ENCODE measurements at regions not wholly inside any gene's neighbourhood (a gene's known extent, or its start where the extent isn't known, plus 50 kb on each side); places are given as distances from the start of the nearest gene placed in this dataset.
"Not testable (repeated sequence)": the region's sequence is repeated elsewhere in the genome, so short reads cannot be mapped to it uniquely, and the experiment has no call there.

DNA sequence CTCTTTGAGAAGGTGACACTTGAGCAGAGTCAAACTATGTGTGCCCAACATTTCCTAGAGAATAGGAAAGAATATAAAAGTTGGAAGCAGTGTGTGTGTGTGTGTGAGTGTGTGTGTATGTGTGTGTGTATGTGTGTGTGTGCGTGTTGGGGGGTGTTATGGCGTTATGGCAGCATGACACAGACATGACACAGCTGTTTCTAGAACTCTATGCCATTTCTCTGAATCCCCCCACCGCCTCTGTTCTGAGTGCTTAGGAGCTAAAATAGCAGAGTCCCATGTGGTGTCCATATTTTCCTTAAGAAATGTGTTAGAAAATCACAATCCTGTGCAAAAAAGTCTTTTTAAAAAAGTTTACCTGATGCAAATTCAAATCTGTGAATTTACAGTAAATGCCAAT lies 556.1 kb downstream of the RWDD3 start:
- WGBS, 2 donors = 67 to 74% methylated on average over 3 of the region's 3 CpGs
- Histone ChIP-seq H3K4me1 (no peaks in the 10 kb centered on the region), H3K27me3 (no peaks in the 10 kb centered on the region), H3K36me3 (no peaks in the 10 kb centered on the region), H3K27ac (no peak overlapping the region), H3K9me3 (no peaks in the 10 kb centered on the region), H3K4me3 (no peak overlapping the region)
- TF ChIP-seq POLR2A (IDR thresholded peaks at IDR 0.05) (no peak), EP300 (IDR thresholded peaks at IDR 0.05) (no peak), POLR2AphosphoS5 (IDR thresholded peaks at IDR 0.05) (no peak)
- TF ChIP-seq, protein P1, sequence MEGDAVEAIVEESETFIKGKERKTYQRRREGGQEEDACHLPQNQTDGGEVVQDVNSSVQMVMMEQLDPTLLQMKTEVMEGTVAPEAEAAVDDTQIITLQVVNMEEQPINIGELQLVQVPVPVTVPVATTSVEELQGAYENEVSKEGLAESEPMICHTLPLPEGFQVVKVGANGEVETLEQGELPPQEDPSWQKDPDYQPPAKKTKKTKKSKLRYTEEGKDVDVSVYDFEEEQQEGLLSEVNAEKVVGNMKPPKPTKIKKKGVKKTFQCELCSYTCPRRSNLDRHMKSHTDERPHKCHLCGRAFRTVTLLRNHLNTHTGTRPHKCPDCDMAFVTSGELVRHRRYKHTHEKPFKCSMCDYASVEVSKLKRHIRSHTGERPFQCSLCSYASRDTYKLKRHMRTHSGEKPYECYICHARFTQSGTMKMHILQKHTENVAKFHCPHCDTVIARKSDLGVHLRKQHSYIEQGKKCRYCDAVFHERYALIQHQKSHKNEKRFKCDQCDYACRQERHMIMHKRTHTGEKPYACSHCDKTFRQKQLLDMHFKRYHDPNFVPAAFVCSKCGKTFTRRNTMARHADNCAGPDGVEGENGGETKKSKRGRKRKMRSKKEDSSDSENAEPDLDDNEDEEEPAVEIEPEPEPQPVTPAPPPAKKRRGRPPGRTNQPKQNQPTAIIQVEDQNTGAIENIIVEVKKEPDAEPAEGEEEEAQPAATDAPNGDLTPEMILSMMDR (IDR thresholded peaks at IDR 0.05) = no peak
- DNase-seq = no peak
- intact Hi-C loops (cut with DNase I) = no loop called here

DNA sequence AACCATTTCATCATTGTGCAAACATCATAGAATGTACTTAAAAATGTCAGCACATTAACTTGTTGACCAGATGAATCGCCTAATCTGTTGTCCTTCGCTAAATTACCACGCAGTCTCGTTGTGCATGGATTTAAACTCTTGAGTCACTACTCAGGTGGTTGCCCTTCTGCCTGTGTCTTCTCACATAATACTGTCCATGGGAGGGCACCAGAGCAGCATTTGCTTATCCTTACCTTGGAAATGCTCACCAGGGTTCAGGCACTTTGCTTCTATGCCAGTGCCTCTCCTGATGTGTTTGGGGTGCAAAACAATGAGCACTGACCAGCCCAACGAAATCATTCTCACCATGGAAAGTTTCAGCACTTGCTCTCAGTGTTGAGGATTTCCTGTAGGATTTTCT lies 559.9 kb downstream of the RWDD3 start:
- intact Hi-C loops (cut with DNase I) = no loop called here
- Histone ChIP-seq H3K27me3 (no peaks in the 10 kb centered on the region), H3K27ac (no peak overlapping the region), H3K36me3 (no peaks in the 10 kb centered on the region), H3K4me1 (no peaks in the 10 kb centered on the region), H3K9me3 (no peaks in the 10 kb centered on the region), H3K4me3 (no peak overlapping the region)
- TF ChIP-seq, protein P1 (IDR thresholded peaks at IDR 0.05) = no peak
- TF ChIP-seq POLR2AphosphoS5 (IDR thresholded peaks at IDR 0.05) (no peak), POLR2A (IDR thresholded peaks at IDR 0.05) (no peak), EP300 (IDR thresholded peaks at IDR 0.05) (no peak)
- WGBS, 2 donors = 63 to 71% methylated on average over 5 of the region's 5 CpGs
- DNase-seq = no peak

DNA sequence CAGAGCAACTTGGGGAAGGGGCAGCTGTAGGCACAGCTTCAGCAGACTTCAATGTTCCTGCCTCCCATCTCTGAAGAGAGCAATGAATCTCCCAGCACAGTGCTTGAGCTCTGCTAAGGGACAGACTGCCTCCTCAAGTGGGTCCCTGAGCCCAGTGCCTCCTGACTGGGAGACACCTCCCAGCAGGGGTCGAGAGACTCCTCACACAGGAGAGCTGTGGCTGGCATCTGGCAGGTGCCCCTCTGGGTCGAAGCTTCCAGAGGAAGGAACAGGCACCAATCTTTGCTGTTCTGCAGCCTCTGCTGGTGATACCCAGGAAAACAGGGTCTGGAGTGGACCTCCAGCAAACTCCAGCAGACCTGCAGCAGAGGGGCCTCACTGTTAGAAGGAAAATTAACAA lies 563.8 kb downstream of the RWDD3 start:
- intact Hi-C loops (cut with DNase I); H3K4me3 ChIP-seq; H3K9me3 ChIP-seq; H3K36me3 ChIP-seq; DNase-seq; H3K27me3 ChIP-seq; H3K4me1 ChIP-seq; H3K27ac ChIP-seq: not testable (repeated sequence)
- 74 to 80% methylated on average over 2 of the region's 2 CpGs for WGBS, 2 donors

DNA sequence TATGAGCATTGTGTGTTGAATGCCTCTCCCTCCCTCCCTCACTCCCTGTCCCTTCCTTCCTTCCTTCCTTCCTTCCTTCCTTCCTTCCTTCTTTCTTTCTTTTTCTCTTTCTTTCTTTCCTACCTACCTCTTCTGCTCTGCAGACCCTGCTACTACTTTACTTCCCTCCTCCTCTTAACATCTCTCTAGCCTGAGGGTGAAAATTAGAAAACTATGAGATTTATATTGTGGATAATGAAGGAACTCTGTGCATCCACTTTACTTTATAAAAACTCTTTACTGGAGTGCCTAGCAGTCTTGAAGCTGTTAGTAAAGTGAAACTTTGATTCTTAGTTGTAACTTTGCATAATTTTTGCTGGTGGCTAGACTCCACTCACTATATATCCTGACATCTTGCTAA lies 572.2 kb downstream of the RWDD3 start:
- no peaks in the 10 kb centered on the region for H3K4me1 ChIP-seq
- no peak for DNase-seq
- no peak overlapping the region for H3K27ac ChIP-seq
- no peaks in the 10 kb centered on the region for H3K27me3 ChIP-seq
- no peaks in the 10 kb centered on the region for H3K9me3 ChIP-seq
- TF ChIP-seq EP300 (IDR thresholded peaks at IDR 0.05) (no peak), POLR2A (IDR thresholded peaks at IDR 0.05) (no peak), POLR2AphosphoS5 (IDR thresholded peaks at IDR 0.05) (no peak)
- TF ChIP-seq, protein P1 (IDR thresholded peaks at IDR 0.05) = no peak
- H3K4me3 ChIP-seq = no peak overlapping the region
- intact Hi-C loops (cut with DNase I) = no loop called here
- no peaks in the 10 kb centered on the region for H3K36me3 ChIP-seq

DNA sequence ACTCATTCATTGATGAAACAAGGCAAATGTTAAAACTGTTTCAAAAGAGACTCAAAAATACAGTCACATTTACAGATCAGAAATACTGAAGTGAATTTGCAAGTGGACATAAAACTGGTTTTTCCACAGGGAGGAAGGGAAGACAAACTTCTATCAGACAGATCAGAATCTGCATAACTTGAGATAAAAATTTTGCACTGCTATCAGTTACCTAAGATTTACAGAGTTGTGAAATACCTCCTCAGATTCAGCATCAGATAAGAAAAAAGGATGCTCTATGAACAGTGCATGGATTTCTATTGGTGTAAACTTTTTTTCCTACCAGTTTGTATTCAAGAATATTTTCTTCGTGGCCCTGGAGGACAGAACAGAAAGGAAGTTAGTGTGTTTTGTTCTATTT lies 575.4 kb downstream of the RWDD3 start:
- H3K27ac ChIP-seq = no peak overlapping the region
- 45 to 64% methylated on average over 1 of the region's 1 CpG for WGBS, 2 donors
- intact Hi-C loops (cut with DNase I) = no loop called here
- H3K36me3 ChIP-seq = no peaks in the 10 kb centered on the region
- TF ChIP-seq POLR2A (IDR thresholded peaks at IDR 0.05) (no peak), EP300 (IDR thresholded peaks at IDR 0.05) (no peak), POLR2AphosphoS5 (IDR thresholded peaks at IDR 0.05) (no peak)
- TF ChIP-seq, protein P1 (IDR thresholded peaks at IDR 0.05) = no peak
- no peak for DNase-seq
- no peaks in the 10 kb centered on the region for H3K9me3 ChIP-seq
- no peaks in the 10 kb centered on the region for H3K4me1 ChIP-seq
- no peaks in the 10 kb centered on the region for H3K27me3 ChIP-seq
- no peak overlapping the region for H3K4me3 ChIP-seq

All from sigmoid colon (tissue), 6 donors.